HG03039 (cell line): ENCODE measurements at regions not wholly inside any gene's neighbourhood (a gene's known extent, or its start where the extent isn't known, plus 50 kb on each side); places are given as distances from the start of the nearest gene placed in this dataset.
"Not testable (repeated sequence)": the region's sequence is repeated elsewhere in the genome, so short reads cannot be mapped to it uniquely, and the experiment has no call there.

Source experiments
- ATAC-seq: cut with Tn5 transposase; IDR thresholded peaks from one replicate; pipeline ENCODE4 v1.9.1; 2021; ENCODE audit warnings: mild to moderate bottlenecking, moderate library complexity; ENCODE audit not compliant: unreplicated experiment

DNA sequence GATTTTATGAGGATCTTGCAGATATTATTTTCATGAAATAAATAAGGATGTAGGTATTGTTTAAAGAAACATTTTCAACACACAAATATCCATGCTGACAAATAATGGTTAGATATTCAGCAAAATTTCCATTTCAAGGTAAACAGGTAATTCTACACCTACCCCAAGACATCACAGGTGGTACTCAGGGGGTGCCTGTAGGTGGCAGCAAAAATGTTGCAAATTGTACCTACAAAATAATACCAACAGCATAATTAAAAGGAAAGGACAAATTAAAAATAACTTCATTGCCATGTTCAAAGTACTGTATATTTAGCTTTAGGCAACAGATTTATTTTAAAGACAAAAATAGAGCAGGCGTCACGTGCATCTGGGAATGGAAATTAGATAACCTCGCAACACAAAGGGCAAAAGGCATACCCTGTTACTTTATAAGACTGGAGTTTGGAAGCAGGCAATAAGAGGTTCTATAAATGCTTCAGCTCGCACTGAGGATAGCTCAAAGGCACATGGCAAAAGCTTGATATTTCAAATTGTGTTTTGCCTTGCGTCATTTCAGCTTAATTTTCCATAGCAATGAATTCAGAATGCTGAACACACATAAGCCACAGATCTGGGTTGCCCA, 630.5 kb downstream of the TDRD15 start:
- ATAC-seq, result no peak

DNA sequence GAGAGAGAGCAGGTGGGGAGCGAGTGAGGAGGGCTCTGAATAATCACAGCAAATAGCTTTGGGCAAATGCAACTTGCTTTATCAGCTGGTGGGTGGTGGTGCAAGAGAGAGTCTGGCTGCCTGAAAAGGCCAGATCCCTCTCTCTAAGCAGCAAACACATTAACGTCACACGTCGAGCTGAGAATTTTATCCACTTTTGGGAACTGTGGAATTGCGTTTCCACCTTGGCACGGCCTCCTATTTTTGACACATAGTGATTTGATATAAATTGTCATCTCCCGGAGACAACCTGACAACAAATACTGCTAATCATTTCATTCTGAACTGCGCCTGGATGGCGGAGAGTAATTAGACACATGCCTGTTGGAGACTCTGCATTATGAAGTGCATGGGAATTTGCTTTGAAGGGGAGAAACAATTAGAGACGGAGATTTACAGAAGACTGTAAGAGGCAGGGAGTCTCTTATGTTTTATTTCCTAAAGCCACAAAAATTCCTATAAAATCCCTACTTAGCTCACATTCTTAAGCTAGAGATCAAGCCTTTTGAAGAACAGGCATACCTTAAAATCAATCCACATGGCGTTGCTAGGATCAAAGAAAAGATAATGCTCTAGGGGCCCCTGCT, 634.1 kb downstream of the TDRD15 start:
- no peak for ATAC-seq

DNA sequence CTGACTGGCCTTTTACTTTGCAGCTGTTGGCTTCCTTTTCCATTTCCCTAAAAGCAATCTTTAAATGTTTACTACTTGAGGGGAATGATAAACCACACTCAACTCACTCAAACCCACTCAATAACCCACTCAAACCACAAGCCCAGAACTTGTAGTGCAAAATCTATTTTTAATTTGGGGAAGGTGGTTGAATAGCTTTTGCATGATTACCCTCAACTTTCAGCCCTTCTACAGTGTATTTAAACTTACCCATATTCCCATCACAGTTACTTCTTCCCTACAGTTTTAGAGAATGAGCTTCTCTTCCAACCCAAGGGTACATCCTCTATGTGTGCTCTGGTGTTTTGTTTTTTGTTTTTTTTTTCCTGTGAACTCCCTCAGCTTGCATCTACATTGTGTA, 636.1 kb downstream of the TDRD15 start:
- ATAC-seq, result no peak

DNA sequence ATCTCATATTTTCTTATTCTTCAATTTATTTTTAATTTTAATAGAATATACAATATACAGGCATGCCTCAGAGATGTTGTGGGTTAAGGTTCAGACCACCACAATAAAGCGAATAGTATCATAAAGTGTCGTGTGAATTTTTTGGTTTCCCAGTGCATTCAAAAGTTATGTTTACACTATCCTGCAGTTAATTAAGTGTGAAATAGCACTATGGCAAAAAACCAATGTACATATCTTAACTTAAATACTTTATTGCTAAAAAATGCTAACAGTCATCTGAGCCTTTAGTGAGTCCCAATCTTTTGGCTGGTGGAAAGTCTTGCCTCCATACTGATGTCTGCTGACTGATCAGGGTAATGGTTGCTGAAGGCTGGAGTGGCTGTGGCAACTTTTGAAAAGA, 637.6 kb downstream of the TDRD15 start:
- ATAC-seq, result no peak

DNA sequence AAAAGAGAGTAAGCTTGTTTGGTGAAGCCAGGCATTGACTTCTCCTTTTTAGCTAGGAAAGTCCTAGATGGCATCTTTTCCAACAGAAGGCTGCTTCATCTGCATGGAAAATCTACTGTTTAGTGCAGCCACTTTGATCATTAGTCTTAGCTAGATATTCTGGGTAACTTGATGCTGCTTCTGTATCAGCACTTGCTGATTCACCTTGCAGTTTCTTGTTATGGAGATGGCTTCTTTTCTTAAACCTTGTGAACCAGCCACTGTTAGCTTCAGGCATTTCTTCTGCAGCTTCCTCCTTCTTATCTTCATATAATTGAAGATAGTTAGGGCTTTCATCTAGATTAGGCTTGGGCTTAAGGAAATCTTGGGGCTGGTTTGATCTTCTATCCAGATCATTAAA, 639.7 kb downstream of the TDRD15 start:
- ATAC-seq, result no peak

DNA sequence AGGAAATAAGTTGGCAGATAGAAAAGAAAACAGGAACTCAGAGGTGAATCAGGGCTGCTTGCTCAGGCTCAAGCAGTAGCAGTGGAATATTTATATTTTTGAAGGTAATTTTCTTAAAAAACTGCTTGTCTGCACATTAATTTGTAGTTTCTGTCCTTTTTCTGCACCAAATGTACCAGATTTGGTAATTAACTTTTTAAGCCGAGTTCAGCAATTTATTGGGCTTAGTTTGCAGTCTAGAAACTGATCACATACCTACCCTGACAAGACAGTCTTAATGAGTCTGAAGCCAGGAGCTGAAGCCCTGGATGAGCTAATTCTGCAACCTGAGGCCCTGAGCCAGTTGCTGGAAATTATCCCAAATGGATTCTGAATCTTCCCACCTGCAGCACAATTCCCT, 647.0 kb downstream of the TDRD15 start:
- ATAC-seq, result no peak

DNA sequence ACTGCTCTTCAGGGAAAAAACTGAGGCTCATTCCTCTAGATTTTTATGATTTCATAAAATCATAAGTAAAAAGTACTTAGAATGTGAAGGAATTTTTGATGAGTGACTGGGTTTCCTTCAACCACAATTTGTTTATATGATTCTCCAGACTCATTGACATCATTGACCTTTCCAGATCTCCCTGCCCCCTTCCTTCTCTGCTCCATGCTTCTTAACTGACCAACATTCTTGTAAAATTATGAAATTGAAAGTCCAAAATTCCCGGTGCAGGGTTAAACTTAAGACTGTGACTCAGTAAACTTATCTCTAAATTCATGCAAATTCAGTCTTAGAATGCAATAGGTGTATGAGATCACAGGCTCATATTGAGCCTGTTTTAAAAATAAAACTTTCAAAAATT, 648.9 kb downstream of the TDRD15 start:
- ATAC-seq, result no peak

DNA sequence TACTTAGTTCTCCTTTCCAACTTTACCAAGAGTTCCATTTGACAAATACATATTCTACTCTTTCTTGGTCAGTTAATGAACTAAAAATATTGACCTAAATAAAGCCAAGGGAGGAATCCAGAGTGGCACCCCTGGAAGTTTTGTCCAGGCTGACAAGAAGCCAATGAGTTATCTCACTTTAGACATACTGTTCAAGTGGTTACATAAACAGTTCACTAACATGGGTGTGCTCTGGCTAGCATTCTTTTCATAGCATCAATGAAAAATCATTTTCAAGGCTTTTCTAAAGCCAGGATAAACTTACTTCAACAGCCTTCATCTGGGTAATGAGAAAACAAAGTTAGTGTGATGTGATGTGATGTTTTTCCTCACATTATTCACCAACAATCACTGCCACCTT, 649.4 kb downstream of the TDRD15 start:
- ATAC-seq, result no peak

DNA sequence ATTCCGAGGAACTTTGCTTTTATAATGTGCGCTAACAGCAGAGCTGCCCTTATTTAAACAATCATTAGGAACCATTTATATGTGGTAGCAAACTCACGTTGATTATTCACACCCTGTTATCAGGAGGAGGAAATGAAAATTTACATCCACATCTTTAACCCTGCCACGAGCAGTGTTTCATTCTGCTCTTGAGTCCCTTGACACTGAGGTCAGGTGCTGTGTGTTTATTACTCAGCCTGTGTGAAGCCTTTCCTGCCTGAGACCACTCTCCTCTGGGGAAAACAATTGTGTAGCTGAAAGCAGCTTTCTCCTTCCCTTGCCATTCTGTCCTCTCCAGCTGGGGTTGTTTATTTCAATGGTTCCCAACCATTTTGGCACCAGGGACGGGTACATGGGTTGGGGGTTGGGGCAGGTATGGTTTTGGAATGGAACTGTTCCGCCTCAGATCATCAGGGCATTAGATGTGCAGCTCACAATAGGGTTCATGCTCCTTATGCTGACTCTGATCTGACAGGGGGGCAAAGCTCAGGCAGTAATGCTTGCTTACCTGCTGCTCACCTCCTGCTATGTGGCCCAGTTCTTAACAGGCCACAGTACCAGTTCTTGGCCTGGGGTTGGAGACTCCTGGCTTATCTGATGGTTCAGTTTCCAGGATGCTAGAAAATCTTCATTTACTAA, 651.1 kb downstream of the TDRD15 start:
- no peak for ATAC-seq

DNA sequence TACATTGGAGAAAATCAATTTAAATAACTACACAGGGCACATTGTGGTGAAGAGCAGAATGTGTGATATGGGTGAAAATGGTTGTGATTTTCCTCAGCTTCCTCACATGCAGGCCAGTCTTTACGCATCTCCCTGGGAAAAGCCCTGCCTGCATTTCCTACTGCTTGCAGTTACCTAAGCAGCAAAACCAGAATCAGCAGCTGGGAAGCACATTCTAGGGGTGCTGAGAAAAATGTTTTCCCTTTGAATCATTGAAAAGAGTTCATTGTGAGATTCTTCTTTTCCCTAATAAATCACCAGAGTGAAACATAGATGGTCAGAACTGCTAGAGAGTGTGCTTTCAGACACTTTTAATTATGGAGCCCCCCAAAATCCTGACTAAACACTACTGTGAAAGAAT, 656.0 kb downstream of the TDRD15 start:
- no peak for ATAC-seq

DNA sequence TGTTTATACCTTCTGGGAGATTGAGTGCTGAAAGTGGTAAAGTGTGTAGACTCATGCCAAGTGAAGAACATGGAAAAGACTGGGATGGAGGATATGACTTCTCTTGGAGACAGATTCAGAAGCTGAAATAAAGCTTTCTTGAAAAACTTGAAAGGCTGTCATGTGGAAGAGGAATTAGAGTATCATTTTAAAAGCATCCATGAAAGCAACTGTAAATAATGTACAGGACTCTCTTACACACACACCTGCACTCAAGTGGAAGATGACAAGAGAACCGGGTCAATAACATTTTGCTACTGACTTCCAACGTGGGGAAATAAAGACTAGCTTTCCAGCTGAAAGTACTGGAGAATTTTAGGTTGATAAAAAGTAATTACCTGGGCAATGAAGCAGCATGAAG, 658.2 kb downstream of the TDRD15 start:
- no peak for ATAC-seq

DNA sequence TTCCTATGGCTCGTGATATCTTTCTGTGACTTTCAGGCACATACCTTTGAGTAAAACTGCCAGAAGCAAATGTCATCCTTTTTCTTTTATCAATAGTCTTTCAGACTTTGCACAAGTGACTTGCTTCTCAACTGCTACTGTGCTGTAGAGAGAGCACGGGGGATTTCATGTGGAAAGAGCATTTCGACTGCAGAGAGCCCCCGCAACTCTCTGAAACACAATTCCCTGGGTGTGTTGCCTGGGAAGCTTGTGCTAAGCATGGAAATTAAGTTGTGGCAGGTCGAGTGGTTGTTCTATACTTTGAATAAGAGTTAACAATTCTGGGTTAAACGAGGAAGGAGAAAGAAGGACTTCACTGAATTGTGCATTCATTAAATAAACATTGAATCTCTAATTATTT, 659.1 kb downstream of the TDRD15 start:
- ATAC-seq, result no peak

DNA sequence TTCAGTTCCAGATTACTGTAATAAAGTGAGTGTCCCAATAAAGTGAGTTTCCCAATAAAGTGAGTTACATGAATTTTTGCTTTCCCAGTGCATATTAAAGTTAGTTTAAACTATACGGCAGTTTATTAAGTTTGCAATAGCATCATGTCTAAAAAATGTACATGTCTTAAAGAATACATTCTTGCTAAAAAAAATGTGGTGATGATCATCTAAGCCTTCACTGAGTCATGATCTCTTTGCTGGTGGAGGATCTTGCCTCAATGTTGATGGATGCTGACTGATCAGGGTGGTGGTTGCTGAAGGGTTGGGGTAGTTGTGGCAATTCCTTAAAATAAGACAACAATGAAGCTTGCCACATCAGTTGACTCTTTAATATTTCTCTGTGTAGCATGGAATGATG, 664.2 kb downstream of the TDRD15 start:
- no peak for ATAC-seq

DNA sequence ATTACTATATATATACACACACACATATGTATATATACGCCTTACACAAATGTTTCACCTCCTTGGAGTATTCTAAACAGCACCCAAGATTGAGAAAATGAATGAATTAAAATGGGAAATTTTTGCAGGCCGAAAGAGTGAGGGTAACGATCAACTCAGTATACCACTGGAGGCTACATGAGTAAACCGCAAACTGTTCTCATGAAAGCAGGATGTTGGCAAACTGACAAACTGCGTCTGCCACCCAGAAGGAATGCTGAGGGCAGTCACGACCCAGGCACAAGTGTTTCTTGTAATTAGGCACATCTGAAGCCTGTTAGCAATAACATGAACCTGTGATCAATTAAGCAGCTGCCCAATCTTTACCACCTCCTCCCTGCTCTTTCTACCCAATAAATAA, 666.5 kb downstream of the TDRD15 start:
- ATAC-seq, result not testable (repeated sequence)

DNA sequence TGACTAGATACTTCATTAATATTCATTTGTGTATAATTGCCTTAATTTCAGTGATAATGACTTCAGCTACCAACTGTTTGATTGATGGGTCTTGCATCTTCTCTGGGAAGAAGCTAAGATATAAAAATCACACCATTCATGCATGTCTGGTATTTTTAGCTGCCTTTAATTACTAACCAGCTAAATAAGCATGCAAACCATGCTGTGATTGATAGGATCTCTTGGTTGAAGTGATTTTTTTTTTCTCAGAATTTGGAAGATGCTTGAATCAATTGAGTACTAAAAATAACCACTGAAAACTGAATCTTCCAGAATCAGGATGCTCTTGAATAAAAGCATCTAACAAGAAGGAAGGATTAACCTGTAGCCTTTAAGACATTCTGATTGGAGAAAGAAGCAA, 668.8 kb downstream of the TDRD15 start:
- ATAC-seq, result no peak

DNA sequence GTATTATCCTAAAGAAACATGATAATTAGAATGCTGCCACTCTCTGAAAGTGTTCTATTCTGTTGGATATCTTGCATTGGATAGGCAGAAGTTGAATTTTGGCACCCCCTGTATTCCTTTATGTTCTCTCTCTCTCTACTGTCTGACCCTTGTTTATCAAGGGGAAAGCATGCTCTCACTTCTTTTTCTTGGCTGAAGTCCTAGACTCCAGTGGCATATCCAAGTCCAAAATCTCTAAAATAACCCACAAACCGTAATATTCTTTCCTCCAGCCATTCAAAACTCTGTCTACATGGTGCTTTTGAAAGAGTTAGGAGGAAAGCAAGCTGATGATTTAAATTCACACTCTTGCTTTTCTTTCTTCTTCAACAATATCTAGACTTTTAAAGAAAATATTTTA, 669.7 kb downstream of the TDRD15 start:
- ATAC-seq, result no peak

DNA sequence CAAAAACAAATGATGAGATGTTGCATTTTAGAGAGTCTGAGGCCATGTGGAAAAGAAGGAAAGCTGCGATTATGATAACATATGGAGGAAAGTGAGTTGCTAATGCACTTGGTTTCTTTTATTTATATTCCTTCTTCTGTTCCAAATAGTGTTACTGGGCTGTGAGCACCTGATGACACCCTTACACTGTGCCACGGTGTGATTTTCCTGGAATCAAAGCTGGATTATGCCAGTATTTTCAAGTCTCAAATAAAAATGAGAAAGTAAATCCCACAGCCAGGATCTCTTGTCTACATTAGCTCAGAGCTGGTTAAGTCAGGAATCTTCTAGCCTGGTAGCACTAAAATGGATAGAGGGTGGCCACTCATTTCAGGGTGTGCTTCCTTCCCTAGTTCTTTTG, 670.8 kb downstream of the TDRD15 start:
- ATAC-seq, result no peak

DNA sequence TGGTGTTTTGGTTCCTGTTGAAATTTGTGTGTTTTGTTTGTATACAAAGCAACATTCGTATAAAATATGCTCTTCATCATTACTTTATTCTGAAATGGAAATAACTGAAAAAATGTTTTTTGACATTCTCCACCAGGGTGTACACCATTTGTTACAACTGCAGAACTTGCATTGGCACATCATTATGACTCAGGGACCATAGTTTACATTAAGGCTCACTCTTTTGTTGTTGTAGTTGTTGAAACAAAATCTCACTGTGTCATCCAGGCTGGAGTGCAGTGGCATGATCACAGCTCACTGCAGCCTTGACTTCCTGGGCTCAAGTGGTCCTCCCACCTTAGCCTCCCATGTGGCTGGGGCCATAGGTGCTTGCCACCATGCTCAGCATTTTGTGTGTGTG, 676.6 kb downstream of the TDRD15 start:
- ATAC-seq, result no peak

DNA sequence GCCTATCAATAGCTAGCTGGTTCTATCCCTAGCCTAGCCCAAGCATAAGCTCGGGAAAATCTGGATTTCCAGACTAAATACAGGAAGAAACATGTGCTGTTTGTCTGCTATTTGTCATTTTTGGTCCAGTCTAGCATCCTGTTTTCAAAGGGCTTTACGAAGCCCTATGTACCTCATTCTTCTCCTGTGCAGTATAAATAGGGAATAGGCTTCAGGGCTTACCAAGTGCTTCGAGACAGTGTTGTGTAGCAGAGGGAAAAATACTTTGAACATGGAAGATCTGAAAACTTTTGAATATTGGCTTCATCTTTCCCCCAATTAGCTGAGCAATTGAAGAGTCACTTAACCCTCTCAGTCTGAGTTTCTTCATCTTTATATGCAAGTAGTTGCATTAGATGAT, 679.8 kb downstream of the TDRD15 start:
- no peak for ATAC-seq

DNA sequence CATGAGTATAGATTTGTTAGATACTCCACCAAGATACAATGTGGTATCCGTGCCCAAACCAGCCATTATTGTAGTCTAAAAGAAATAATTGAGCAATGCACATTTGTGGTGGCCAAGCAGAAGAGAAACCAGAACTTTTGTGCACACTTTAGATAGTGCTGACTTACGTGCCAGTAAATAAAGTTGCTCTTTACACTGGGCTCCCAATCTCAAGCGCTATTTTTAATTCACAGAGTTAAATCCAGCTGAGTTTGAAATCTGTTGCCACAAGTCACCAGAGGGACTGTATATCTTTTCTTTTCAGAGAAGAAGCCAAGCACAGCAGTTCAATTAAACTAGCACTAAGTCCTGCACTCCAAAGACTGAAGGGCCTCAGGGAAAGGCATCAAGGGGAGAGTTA, 680.4 kb downstream of the TDRD15 start:
- ATAC-seq, result no peak

DNA sequence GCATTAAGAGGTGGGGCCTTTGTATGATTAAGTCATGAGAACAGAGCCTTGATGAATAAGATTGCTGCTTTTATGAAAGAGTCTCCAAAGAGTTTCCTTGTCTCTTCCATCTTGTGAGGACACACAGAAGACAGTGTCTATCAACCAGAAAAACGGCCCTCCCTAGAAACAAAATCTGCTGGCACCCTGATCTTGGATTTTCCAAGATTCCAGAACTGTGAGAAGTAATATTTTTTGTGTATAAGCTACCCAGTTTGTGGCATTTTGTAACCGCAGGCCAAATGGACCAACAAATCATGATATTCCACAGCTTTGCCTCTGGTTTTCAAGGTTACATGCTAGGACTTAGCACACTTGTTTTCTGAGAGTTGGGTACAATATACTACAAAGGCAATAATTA, 687.8 kb downstream of the TDRD15 start:
- no peak for ATAC-seq

DNA sequence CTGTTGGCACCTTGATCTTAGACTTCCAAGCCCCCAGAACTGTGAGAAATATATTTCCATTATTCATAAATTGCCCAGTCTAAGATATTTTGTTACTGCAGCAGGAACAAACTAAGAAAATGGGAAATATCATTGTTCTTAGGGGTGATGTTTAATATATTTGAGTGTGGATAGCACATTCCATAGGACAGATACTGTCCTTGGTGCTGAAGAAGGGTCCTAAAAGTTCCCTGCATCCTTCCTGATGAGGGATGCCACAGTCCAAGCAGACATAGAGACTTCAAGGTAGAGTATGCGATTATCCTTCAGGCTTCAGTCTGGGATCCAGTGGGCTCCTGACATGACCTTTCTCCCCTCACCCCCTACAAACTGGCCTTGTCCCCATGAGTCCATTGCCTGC, 689.0 kb downstream of the TDRD15 start:
- ATAC-seq, result no peak
